ENCODE measurements at regions not wholly inside any gene's neighbourhood (a gene's known extent, or its start where the extent isn't known, plus 50 kb on each side); places are given as distances from the start of the nearest gene placed in this dataset.
A peak's percentile ranks its signal among the peaks of the same experiment; 100 is the strongest.
"Not testable (repeated sequence)": the region's sequence is repeated elsewhere in the genome, so short reads cannot be mapped to it uniquely, and the experiment has no call there.

GRCh38 chr4:34412233-34412632, 1832.1 kb downstream of the ARAP2 start:
- DNase-seq: no peak

- DNase-seq: no peak
These were observed 1831.4 kb downstream of the ARAP2 start for GRCh38 chr4:34412911-34413310.

GRCh38 chr4:34417160-34417559, 1827.2 kb downstream of the ARAP2 start:
- no peak for DNase-seq

- DNase-seq: no peak
These were observed 1824.4 kb downstream of the ARAP2 start for GRCh38 chr4:34419871-34420270.

- no peak for DNase-seq
These were observed 1821.7 kb downstream of the ARAP2 start for GRCh38 chr4:34422472-34423175.

- no peak for DNase-seq
These were observed 1811.6 kb downstream of the ARAP2 start for GRCh38 chr4:34432706-34433105.

- DNase-seq: not testable (repeated sequence)
These were observed 1809.9 kb downstream of the ARAP2 start for GRCh38 chr4:34434377-34434776.

- no peak for DNase-seq
These were observed 1780.1 kb downstream of the ARAP2 start for GRCh38 chr4:34464196-34464595.

- DNase-seq: no peak
These were observed 1777.9 kb downstream of the ARAP2 start for GRCh38 chr4:34466411-34466810.

GRCh38 chr4:34469516-34469915, 1774.8 kb downstream of the ARAP2 start:
- DNase-seq: peak; percentile 78

GRCh38 chr4:34485252-34485651, 1759.1 kb downstream of the ARAP2 start:
- DNase-seq: no peak

- DNase-seq: no peak
These were observed 1757.6 kb downstream of the ARAP2 start for GRCh38 chr4:34486461-34487363.

GRCh38 chr4:34492414-34492813, 1751.9 kb downstream of the ARAP2 start:
- DNase-seq: no peak

- no peak for DNase-seq
These were observed 1742.2 kb downstream of the ARAP2 start for GRCh38 chr4:34502086-34502485.

GRCh38 chr4:34504731-34505130, 1739.6 kb downstream of the ARAP2 start:
- DNase-seq: not testable (repeated sequence)

- DNase-seq: not testable (repeated sequence)
These were observed 1737.7 kb downstream of the ARAP2 start for GRCh38 chr4:34506511-34507092.

GRCh38 chr4:34512616-34513015, 1731.7 kb downstream of the ARAP2 start:
- DNase-seq: no peak

- DNase-seq: no peak
These were observed 1727.8 kb downstream of the ARAP2 start for GRCh38 chr4:34516524-34516923.

- DNase-seq: no peak
These were observed 1709.4 kb downstream of the ARAP2 start for GRCh38 chr4:34534916-34535315.

GRCh38 chr4:34566091-34566490, 1678.2 kb downstream of the ARAP2 start:
- no peak for DNase-seq

- DNase-seq: no peak
These were observed 1672.3 kb downstream of the ARAP2 start for GRCh38 chr4:34572026-34572425.

- no peak for DNase-seq
These were observed 1629.0 kb downstream of the ARAP2 start for GRCh38 chr4:34615315-34615714.

GRCh38 chr4:34619531-34620162, 1624.7 kb downstream of the ARAP2 start:
- peak; percentile 0 for DNase-seq

Data from skin of body (tissue), 1 donor.